H1 (cell line): ENCODE measurements at regions not wholly inside any gene's neighbourhood (a gene's known extent, or its start where the extent isn't known, plus 50 kb on each side); places are given as distances from the start of the nearest gene placed in this dataset.

ENCODE experiments used
- CTCF ChIA-PET: fragments of 300-600 bp; sonication (Branson Sonifier 250); formaldehyde crosslinking; loops from one replicate; lab custom pipeline; 2021; ENCODE audit not compliant: partially characterized antibody; lab: Charles Lee
- POLR2A ChIA-PET: fragments of 300-600 bp; sonication (Branson Sonifier 250); formaldehyde crosslinking; loops from one replicate; lab custom pipeline; 2021; ENCODE audit warnings: inconsistent platforms; ENCODE audit not compliant: partially characterized antibody; lab: Charles Lee
- DNase-seq, 2 experiments: peaks; one replicate each; pipeline versions ENCODE4 v3.0.0 to v3.0.0-alpha.2; 2010 to 2022; ENCODE audit warnings: low spot score in 2 of 2, low read depth in 1 of 2, mixed read lengths in 1 of 2
- FAIRE-seq: peaks from 2 replicates; lab custom pipeline; 2011; peaks lifted over from hg19 to GRCh38; lab: Jason Lieb, UNC
- H2AFZ ChIP-seq: 2 replicates; pipeline ENCODE4 v1.8.1; 2012; ENCODE audit warnings: low read length, inconsistent platforms
- H2AK5ac ChIP-seq: 2 replicates; pipeline ENCODE4 v1.6.1; 2013; ENCODE audit warnings: low read depth, low read length
- H2BK120ac ChIP-seq: replicated peaks from 2 replicates; pipeline ENCODE3; 2013; ENCODE audit warnings: low read depth, low read length, inconsistent platforms
- H2BK12ac ChIP-seq: 2 replicates; pipeline ENCODE4 v1.6.1; 2013; ENCODE audit warnings: low read depth, low read length
- H2BK15ac ChIP-seq: 2 replicates; pipeline ENCODE4 v1.6.1; 2013; ENCODE audit warnings: low read length
- H2BK20ac ChIP-seq: 2 replicates; pipeline ENCODE4 v1.6.1; 2013; ENCODE audit warnings: low read length
- H2BK5ac ChIP-seq: 2 replicates; pipeline ENCODE4 v1.6.1; 2013; ENCODE audit warnings: low read depth, low read length
- H3K14ac ChIP-seq: 2 replicates; pipeline ENCODE4 v1.6.1; 2013; ENCODE audit warnings: inconsistent platforms; ENCODE audit not compliant: insufficient read length
- H3K18ac ChIP-seq: 2 replicates; pipeline ENCODE4 v1.6.1; 2013; ENCODE audit warnings: low read length; ENCODE audit errors: extremely low read depth
- H3K23ac ChIP-seq: 2 replicates; pipeline ENCODE4 v1.6.1; 2013; ENCODE audit warnings: inconsistent platforms; ENCODE audit not compliant: insufficient read length
- H3K23me2 ChIP-seq: 2 replicates; pipeline ENCODE4 v1.6.1; 2013; ENCODE audit warnings: low read depth, low read length
- H3K27ac ChIP-seq: 2 replicates; pipeline ENCODE4 v1.6.1; 2011; ENCODE audit warnings: low read depth, low read length, inconsistent platforms
- H3K27me3 ChIP-seq, 4 experiments: replicated peaks in 1 of 4; 1 replicate in 1 of 4; 2 replicates in 3 of 4; pipeline versions ENCODE4 v1.6.1 to v1.8.1; 2011 to 2013; ENCODE audit warnings: low read length in 3 of 4, mild to moderate bottlenecking in 3 of 4, inconsistent platforms in 2 of 4, mixed read lengths in 2 of 4, moderate library complexity in 1 of 4; ENCODE audit not compliant: control insufficient read depth in 3 of 4, insufficient read depth in 3 of 4; ENCODE audit errors: extremely low read depth in 1 of 4
- H3K36me3 ChIP-seq, 4 experiments: 2 replicates each; pipeline versions ENCODE4 v1.6.1 to v1.8.1; 2011 to 2013; ENCODE audit warnings: mild to moderate bottlenecking in 4 of 4, low read length in 3 of 4, moderate library complexity in 2 of 4, control low read depth in 1 of 4, inconsistent platforms in 1 of 4; ENCODE audit not compliant: insufficient read depth in 4 of 4, control insufficient read depth in 2 of 4
- H3K4ac ChIP-seq: replicated peaks from 2 replicates; pipeline ENCODE3; 2013; ENCODE audit warnings: low read length, low read depth, mixed read lengths, inconsistent platforms; ENCODE audit not compliant: insufficient read length
- H3K4me1 ChIP-seq, 4 experiments: replicated peaks in 1 of 4; 1 replicate in 1 of 4; 2 replicates in 3 of 4; pipeline versions ENCODE4 v1.6.1 to v1.8.1; 2011 to 2013; ENCODE audit warnings: low read length in 3 of 4, inconsistent platforms in 2 of 4, mixed read lengths in 1 of 4; ENCODE audit not compliant: insufficient read depth in 4 of 4, control insufficient read depth in 3 of 4
- H3K4me2 ChIP-seq, 2 experiments: 2 replicates each; pipeline versions ENCODE4 v1.6.1 to v1.8.1; 2011 to 2013; ENCODE audit warnings: low read depth in 2 of 2, low read length in 2 of 2, control low read depth in 1 of 2, inconsistent platforms in 1 of 2, mild to moderate bottlenecking in 1 of 2; ENCODE audit not compliant: insufficient read depth in 1 of 2
- H3K4me3 ChIP-seq, 4 experiments: fragments of 200-600, 300-600 bp in 1 of 4; sonication (generic), shearing (Covaris generic), sonication (Bioruptor Twin) in 1 of 4; 2 replicates each; pipeline versions ENCODE4 v1.5.1 to v1.8.1; 2011 to 2016; ENCODE audit warnings: low read length in 4 of 4, low read depth in 3 of 4, control low read depth in 2 of 4, inconsistent platforms in 2 of 4, mild to moderate bottlenecking in 2 of 4, mixed read lengths in 1 of 4, moderate library complexity in 1 of 4; ENCODE audit not compliant: insufficient read depth in 2 of 4; ENCODE audit errors: extremely low read depth in 1 of 4
- H3K56ac ChIP-seq: replicated peaks from 2 replicates; pipeline ENCODE3; 2013; ENCODE audit warnings: low read depth, mild to moderate bottlenecking, mixed read lengths, low read length, inconsistent platforms; ENCODE audit not compliant: insufficient read length
- H3K79me1 ChIP-seq: 2 replicates; pipeline ENCODE4 v1.6.1; 2013; ENCODE audit warnings: low read depth, low read length, control low read depth
- H3K79me2 ChIP-seq, 2 experiments: 2 replicates each; pipeline versions ENCODE4 v1.6.1 to v1.8.1; 2012 to 2013; ENCODE audit warnings: low read length in 2 of 2, mild to moderate bottlenecking in 2 of 2, inconsistent platforms in 1 of 2; ENCODE audit not compliant: insufficient read depth in 2 of 2, control insufficient read depth in 1 of 2
- H3K9ac ChIP-seq, 4 experiments: replicated peaks in 1 of 4; 1 replicate in 1 of 4; 2 replicates in 3 of 4; pipeline versions ENCODE4 v1.6.1 to v1.8.1; 2011 to 2013; ENCODE audit warnings: low read depth in 3 of 4, low read length in 3 of 4, control low read depth in 2 of 4, mild to moderate bottlenecking in 2 of 4, moderate library complexity in 2 of 4, inconsistent platforms in 1 of 4; ENCODE audit errors: extremely low read depth in 1 of 4
- H3K9me3 ChIP-seq, 2 experiments: 2 replicates each; pipeline versions ENCODE4 v1.6.1 to v1.8.1; 2012 to 2013; ENCODE audit warnings: mild to moderate bottlenecking in 2 of 2, moderate library complexity in 2 of 2, control low read depth in 1 of 2, inconsistent platforms in 1 of 2, low read depth in 1 of 2, low read length in 1 of 2, mixed read lengths in 1 of 2; ENCODE audit not compliant: insufficient read depth in 2 of 2
- H4K20me1 ChIP-seq, 2 experiments: replicated peaks in 1 of 2; 2 replicates each; pipeline versions ENCODE3 to v1.8.1; 2011 to 2013; ENCODE audit warnings: inconsistent platforms in 2 of 2, low read length in 2 of 2, mild to moderate bottlenecking in 1 of 2; ENCODE audit not compliant: insufficient read depth in 2 of 2, control insufficient read depth in 1 of 2
- H4K5ac ChIP-seq: 2 replicates; pipeline ENCODE4 v1.6.1; 2013; ENCODE audit warnings: low read length, low read depth, mixed read lengths, inconsistent platforms; ENCODE audit not compliant: insufficient read length
- H4K8ac ChIP-seq: 2 replicates; pipeline ENCODE4 v1.8.0; 2013; ENCODE audit warnings: mild to moderate bottlenecking, moderate library complexity, low read length, inconsistent platforms; ENCODE audit not compliant: insufficient read depth; ENCODE audit errors: extremely low read depth
- H4K91ac ChIP-seq: replicated peaks from 2 replicates; pipeline ENCODE3; 2013; ENCODE audit warnings: low read length, mixed read lengths, inconsistent platforms; ENCODE audit not compliant: insufficient read length
- ATF2 ChIP-seq: IDR thresholded peaks from 2 replicates; pipeline ENCODE4 v1.6.1; 2012; ENCODE audit warnings: low read length, inconsistent platforms
- ATF3 ChIP-seq: IDR thresholded peaks from 2 replicates; pipeline ENCODE4 v1.6.1; 2011; ENCODE audit warnings: low read depth, mild to moderate bottlenecking, low read length; ENCODE audit not compliant: insufficient read depth
- CBX5 ChIP-seq: fragments of 300-800, 300-1000 bp; sonication (generic); IDR thresholded peaks from 2 replicates; pipeline ENCODE4 v1.7.1; 2016; ENCODE audit warnings: antibody characterized with exemption, low read length, low read depth
- CTBP2 ChIP-seq: IDR thresholded peaks from 2 replicates; pipeline ENCODE4 v1.7.0; 2011; ENCODE audit warnings: borderline replicate concordance, mild to moderate bottlenecking, moderate library complexity, mixed read lengths, low read length; ENCODE audit not compliant: insufficient read depth, insufficient read length
- FOSL1 ChIP-seq: IDR thresholded peaks from 2 replicates; pipeline ENCODE4 v1.6.1; 2011; ENCODE audit warnings: mild to moderate bottlenecking, low read depth, low read length, moderate library complexity; ENCODE audit not compliant: insufficient read depth
- GABPA ChIP-seq: IDR thresholded peaks from 2 replicates; pipeline ENCODE4 v1.6.1; 2011; ENCODE audit warnings: mild to moderate bottlenecking, low read length, moderate library complexity, borderline replicate concordance; ENCODE audit not compliant: insufficient read depth
- JUND ChIP-seq: IDR thresholded peaks from 2 replicates; pipeline ENCODE4 v1.6.1; 2011; ENCODE audit warnings: mild to moderate bottlenecking, improper control_type of control experiment, low read length
- KDM4A ChIP-seq: IDR thresholded peaks from one replicate; pipeline ENCODE4 v1.7.1; 2012; ENCODE audit warnings: low read depth, mild to moderate bottlenecking, moderate library complexity, low read length, inconsistent platforms; ENCODE audit not compliant: severe bottlenecking
- MAFK ChIP-seq: IDR thresholded peaks from 2 replicates; pipeline ENCODE4 v1.6.1; 2012; ENCODE audit warnings: low read depth, mild to moderate bottlenecking, improper control_type of control experiment, low read length
- SP1 ChIP-seq: IDR thresholded peaks from 2 replicates; pipeline ENCODE4 v1.6.1; 2011; ENCODE audit warnings: low read depth, low read length
- TBP ChIP-seq: IDR thresholded peaks from 2 replicates; pipeline ENCODE4 v1.6.1; 2011; ENCODE audit warnings: low read depth, low read length, improper control_type of control experiment
- WGBS, 2 experiments: shearing (Covaris generic) in 1 of 2; methylation state at CpG; one replicate each; pipeline versions ENCODE4 v1.1.6 to v1.1.7; 2013 to 2015; ENCODE audit warnings: low lambda C conversion rate in 2 of 2, mixed read lengths in 2 of 2, inconsistent platforms in 1 of 2, low coverage in 1 of 2, missing lambda C conversion rate in 1 of 2; ENCODE audit not compliant: insufficient replicate concordance in 2 of 2, insufficient coverage in 1 of 2, insufficient read length in 1 of 2; ENCODE audit errors: extremely low coverage in 1 of 2, missing lambda C conversion rate in 1 of 2; 5-methylcytosine and 5-hydroxymethylcytosine counted together

GRCh38 chr4:83686166-83686565 lies 150.3 kb downstream of the GPAT3 start:
- Histone ChIP-seq H2BK15ac (no peak overlapping the region), H3K56ac (no peak overlapping the region), H2BK20ac (no peak overlapping the region), H3K4me1 (no peaks in the 10 kb centered on the region), H2BK5ac (no peak overlapping the region), H4K8ac (no peak overlapping the region), H3K4me2 (no peak overlapping the region), H3K27me3 (no peaks in the 10 kb centered on the region), H4K5ac (no peak overlapping the region), H3K23ac (no peak overlapping the region), H2BK120ac (no peak overlapping the region), H3K79me2 (no peaks in the 10 kb centered on the region), H2AFZ (no peak overlapping the region), H2BK12ac (no peak overlapping the region), H3K4ac (no peak overlapping the region), H3K23me2 (peaks cover 2% of the 10 kb centered on the region; the same call in 1 of the 2 replicates), H3K14ac (no peak overlapping the region), H3K27ac (no peak overlapping the region), H3K36me3 (no peaks in the 10 kb centered on the region), H4K91ac (no peak overlapping the region), H3K9ac (no peak overlapping the region), H3K79me1 (no peaks in the 10 kb centered on the region), H3K18ac (no peak overlapping the region), H3K9me3 (no peaks in the 10 kb centered on the region), H4K20me1 (no peaks in the 10 kb centered on the region), H2AK5ac (no peak overlapping the region), H3K4me3 (no peak overlapping the region)
- no peak for DNase-seq
- WGBS, 2 experiments, result 95% methylated on average over 2 of the region's 2 CpGs; no CpG with 5 or more reads in 1 of the 2 experiments
- TF ChIP-seq JUND, result no peak
- no peak for TF ChIP-seq CTBP2
- TF ChIP-seq GABPA, result no peak
- TF ChIP-seq KDM4A, result no peak
- TF ChIP-seq TBP, result no peak
- no peak for TF ChIP-seq ATF2
- no peak for TF ChIP-seq MAFK
- no peak for TF ChIP-seq CBX5
- no peak for TF ChIP-seq SP1
- no peak for TF ChIP-seq ATF3
- no peak for TF ChIP-seq FOSL1
- ChIA-PET POLR2A (no interaction called here), CTCF (no interaction called here)
- FAIRE-seq, result no peak
